Stimulated activated memory B cell treated with anti-CD40 and anti-IgM and Interleukin-4, amounts not matched to agents 10 μg/mL and 1 μg/mL and 100 μg/mL, for 72 hours (primary cell): ENCODE measurements at regions not wholly inside any gene's neighbourhood (a gene's known extent, or its start where the extent isn't known, plus 50 kb on each side); places are given as distances from the start of the nearest gene placed in this dataset.

Experiments used
- ATAC-seq: fragments of 150-1000 bp; cut with Tn5 transposase; 2 replicates; pipeline ENCODE4 v1.10.0; 2021
- H3K27ac Mint-ChIP-seq: one replicate; pipeline ENCODE4 v1.8.0; 2022; ENCODE audit warnings: mild to moderate bottlenecking, mixed read lengths
- H3K27me3 Mint-ChIP-seq: one replicate; pipeline ENCODE4 v1.8.0; 2022; ENCODE audit warnings: mixed read lengths
- H3K36me3 Mint-ChIP-seq: one replicate; pipeline ENCODE4 v1.8.0; 2022; ENCODE audit warnings: mixed read lengths
- H3K4me1 Mint-ChIP-seq: one replicate; pipeline ENCODE4 v1.8.0; 2022; ENCODE audit warnings: mixed read lengths
- H3K4me3 Mint-ChIP-seq: one replicate; pipeline ENCODE4 v1.8.0; 2022; ENCODE audit warnings: mild to moderate bottlenecking, moderate library complexity, mixed read lengths
- H3K9me3 Mint-ChIP-seq: one replicate; pipeline ENCODE4 v1.8.0; 2022; ENCODE audit warnings: mixed read lengths

GRCh38 chr2:118225666-118226065 lies 137.4 kb downstream of the INSIG2 start:
- Mint-ChIP-seq H3K27ac (no peak overlapping the region), H3K27me3 (peaks cover 62% of the 10 kb centered on the region), H3K4me3 (no peak overlapping the region), H3K36me3 (no peaks in the 10 kb centered on the region), H3K4me1 (peaks cover 29% of the 10 kb centered on the region), H3K9me3 (no peaks in the 10 kb centered on the region)
- no peak for ATAC-seq

DNA sequence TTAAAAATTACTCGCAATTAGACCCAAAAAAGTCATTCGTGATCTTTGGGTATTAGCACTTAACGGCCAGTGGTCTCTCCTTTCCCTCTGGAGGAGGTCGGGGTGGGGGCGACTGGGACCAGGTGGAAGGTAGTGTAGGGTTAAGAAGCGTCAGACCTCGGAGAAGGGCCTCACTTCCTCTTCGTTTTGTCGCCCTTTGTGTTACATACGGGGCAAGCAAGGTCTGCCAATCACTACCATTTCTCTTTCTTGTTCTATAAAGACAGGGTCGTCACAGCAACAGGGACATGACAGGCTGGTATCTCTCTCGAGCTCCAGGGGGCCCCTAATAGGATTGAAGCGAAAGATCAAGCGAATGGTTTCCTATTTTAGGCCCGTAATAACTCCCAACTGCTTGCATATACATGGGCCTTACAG lies 136.6 kb downstream of the INSIG2 start:
- Mint-ChIP-seq H3K27me3 (peaks cover 64% of the 10 kb centered on the region), H3K4me3 (peak overlapping the region; percentile 65), H3K4me1 (peaks cover 29% of the 10 kb centered on the region), H3K9me3 (no peaks in the 10 kb centered on the region), H3K36me3 (no peaks in the 10 kb centered on the region), H3K27ac (no peak overlapping the region)
- peak; percentile 47 for ATAC-seq

GRCh38 chr2:118223992-118224894 lies 136.0 kb downstream of the INSIG2 start:
- Mint-ChIP-seq H3K27me3 (peaks cover 71% of the 10 kb centered on the region), H3K36me3 (no peaks in the 10 kb centered on the region), H3K4me3 (peak overlapping the region; percentile 86), H3K4me1 (peaks cover 29% of the 10 kb centered on the region), H3K27ac (peak overlapping the region; percentile 85), H3K9me3 (no peaks in the 10 kb centered on the region)
- peak; percentile 74 for ATAC-seq

DNA sequence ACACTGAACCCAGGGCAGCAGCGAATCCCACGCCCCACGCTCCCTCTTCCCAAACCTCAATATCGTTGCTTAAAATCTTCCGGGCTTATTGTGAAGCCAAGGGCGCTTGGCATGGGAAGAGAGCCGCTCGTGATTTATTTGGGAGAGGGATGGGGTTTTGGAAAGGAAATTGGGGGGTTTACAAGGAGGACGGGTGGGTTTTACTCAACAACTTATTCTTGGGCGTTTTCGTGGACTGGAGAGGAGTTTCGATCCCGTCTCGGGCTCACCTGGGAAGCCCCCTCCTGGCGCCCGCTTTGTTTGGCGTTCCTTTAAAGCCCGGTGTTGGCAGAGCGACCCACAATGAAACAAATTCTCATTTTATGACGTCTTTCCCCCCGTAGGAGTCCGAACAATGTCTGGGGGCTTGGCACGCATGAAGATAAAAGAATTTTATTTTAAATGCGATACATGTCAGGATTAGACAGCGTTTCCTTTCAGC lies 135.3 kb downstream of the INSIG2 start:
- no peak for ATAC-seq
- Mint-ChIP-seq H3K27ac (peak overlapping the region; percentile 85), H3K4me3 (peak overlapping the region; percentile 86), H3K4me1 (peaks cover 29% of the 10 kb centered on the region), H3K9me3 (no peaks in the 10 kb centered on the region), H3K36me3 (no peaks in the 10 kb centered on the region), H3K27me3 (peaks cover 72% of the 10 kb centered on the region)

GRCh38 chr2:118222672-118223421 lies 134.6 kb downstream of the INSIG2 start:
- no peaks in the 10 kb centered on the region for H3K36me3 Mint-ChIP-seq
- no peak overlapping the region for H3K27ac Mint-ChIP-seq
- ATAC-seq = no peak
- H3K4me3 Mint-ChIP-seq = peak overlapping the region; percentile 86
- H3K27me3 Mint-ChIP-seq = peaks cover 72% of the 10 kb centered on the region
- peaks cover 29% of the 10 kb centered on the region for H3K4me1 Mint-ChIP-seq
- H3K9me3 Mint-ChIP-seq = no peaks in the 10 kb centered on the region

DNA sequence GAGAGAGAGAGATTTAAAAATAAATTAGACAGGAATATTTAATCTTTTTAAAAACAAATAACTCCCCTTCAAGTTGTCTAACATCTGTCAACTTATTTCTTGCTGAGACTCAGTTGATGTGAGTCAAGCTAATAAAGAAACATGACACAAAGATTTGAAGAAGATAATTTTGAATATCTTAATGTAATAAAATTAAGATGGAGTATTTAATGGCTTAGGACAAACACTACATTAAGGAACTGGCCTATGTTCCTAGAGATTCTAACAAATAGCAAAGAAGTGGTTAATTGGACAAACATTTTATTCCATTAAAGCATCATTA lies 134.0 kb downstream of the INSIG2 start:
- Mint-ChIP-seq H3K4me3 (no peak overlapping the region), H3K36me3 (no peaks in the 10 kb centered on the region), H3K27ac (no peak overlapping the region), H3K27me3 (peaks cover 72% of the 10 kb centered on the region), H3K9me3 (no peaks in the 10 kb centered on the region), H3K4me1 (peaks cover 29% of the 10 kb centered on the region)
- ATAC-seq = no peak

DNA sequence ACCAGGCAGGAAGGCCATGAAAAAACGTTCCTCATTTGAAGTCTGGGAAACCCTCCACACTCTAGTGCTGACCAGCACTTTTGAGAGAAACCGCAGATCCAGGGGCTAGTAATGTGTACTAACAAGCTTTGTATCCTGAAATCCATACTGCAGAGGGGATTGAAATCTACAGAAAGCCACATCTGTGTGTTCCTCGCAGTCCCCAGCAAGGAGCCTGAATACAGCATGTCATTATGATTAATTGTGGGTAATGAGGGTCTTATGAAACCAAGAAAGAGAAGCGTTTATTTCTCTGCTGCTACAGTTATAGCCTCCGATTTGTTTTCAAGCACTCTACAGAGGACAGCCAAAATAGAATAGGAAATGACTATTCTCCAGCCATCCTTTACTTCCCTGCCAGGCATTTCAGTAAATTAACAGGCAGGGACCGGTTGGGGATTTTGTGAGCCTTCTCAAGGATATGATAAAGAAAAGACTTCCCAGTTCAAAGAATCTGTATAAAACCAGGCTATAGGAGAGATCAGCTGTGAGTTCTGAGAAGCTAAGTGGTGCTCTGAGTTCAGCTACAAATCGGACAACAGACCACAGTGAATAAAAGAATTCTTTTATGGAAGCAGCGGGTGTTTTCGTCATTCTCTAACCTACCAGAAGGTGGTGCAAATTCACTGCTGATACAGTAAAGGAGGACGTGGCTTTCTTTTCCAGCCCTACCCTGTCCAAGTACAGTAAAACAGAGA lies 133.4 kb downstream of the INSIG2 start:
- Mint-ChIP-seq H3K4me3 (no peak overlapping the region), H3K27me3 (peaks cover 67% of the 10 kb centered on the region), H3K9me3 (no peaks in the 10 kb centered on the region), H3K36me3 (no peaks in the 10 kb centered on the region), H3K27ac (no peak overlapping the region), H3K4me1 (peaks cover 29% of the 10 kb centered on the region)
- peak; percentile 67 for ATAC-seq

DNA sequence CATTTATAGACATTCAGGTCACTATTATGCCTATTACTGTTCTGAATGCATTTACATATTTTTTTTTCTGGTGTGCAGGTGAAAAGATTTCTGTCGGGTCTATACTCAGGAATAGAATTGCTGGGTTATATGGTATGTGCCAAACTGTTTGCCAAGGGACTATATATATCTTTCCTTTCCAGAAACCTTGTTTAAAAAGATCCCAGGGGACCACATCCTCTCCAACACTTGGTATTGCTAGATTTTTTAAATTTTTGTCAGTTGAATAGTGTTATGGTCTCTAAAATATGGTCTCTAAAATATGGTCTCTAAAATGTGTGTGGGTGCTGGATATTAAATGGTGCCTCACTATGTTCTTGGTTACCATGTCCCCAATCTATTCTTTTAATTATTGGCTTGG lies 131.3 kb downstream of the INSIG2 start:
- Mint-ChIP-seq H3K27me3 (peaks cover 55% of the 10 kb centered on the region), H3K4me3 (no peak overlapping the region), H3K4me1 (peaks cover 19% of the 10 kb centered on the region), H3K36me3 (no peaks in the 10 kb centered on the region), H3K27ac (no peak overlapping the region), H3K9me3 (no peaks in the 10 kb centered on the region)
- ATAC-seq = no peak

- Mint-ChIP-seq H3K4me3 (no peak overlapping the region), H3K4me1 (no peaks in the 10 kb centered on the region), H3K36me3 (no peaks in the 10 kb centered on the region), H3K27me3 (peaks cover 56% of the 10 kb centered on the region), H3K9me3 (no peaks in the 10 kb centered on the region), H3K27ac (no peak overlapping the region)
- no peak for ATAC-seq
Measured at GRCh38 chr2:118216224-118216623, 128.0 kb downstream of the INSIG2 start.

- Mint-ChIP-seq H3K4me1 (no peaks in the 10 kb centered on the region), H3K27me3 (peaks cover 74% of the 10 kb centered on the region), H3K27ac (no peak overlapping the region), H3K4me3 (no peak overlapping the region), H3K36me3 (no peaks in the 10 kb centered on the region), H3K9me3 (no peaks in the 10 kb centered on the region)
- no peak for ATAC-seq
Measured at GRCh38 chr2:118209727-118210126, 121.5 kb downstream of the INSIG2 start.

- Mint-ChIP-seq H3K36me3 (no peaks in the 10 kb centered on the region), H3K9me3 (no peaks in the 10 kb centered on the region), H3K4me3 (no peak overlapping the region), H3K27me3 (peaks cover 72% of the 10 kb centered on the region), H3K4me1 (peaks cover 4% of the 10 kb centered on the region), H3K27ac (no peak overlapping the region)
- ATAC-seq = no peak
Measured at GRCh38 chr2:118207889-118208288, 119.6 kb downstream of the INSIG2 start.

DNA sequence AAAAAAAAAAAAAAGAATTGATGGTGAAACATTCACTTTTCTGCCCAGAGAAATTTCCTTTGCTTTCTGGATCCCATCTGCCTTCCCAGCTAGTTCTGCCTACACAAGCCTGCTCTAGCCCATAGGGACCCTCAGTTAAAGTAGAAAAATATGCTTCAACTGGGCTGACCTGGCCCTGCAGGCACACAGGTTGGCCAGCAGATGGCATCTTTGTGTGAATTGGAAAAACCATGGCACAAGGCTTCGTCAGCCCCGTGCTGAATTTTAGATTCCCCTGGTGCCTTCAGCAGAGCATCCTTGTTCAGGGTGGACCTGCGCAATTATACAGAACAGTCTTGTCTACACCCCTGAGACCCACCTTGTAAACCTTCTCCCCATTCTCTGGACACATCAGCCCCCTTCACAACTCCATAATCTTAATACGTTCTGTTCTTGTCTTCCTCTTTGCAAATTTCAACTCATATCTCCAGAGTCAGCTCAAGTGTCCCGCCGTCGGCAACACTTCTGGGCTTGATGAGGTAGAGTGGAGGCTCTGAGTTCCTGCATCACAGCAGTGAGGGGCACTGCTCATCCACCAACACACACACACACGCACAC lies 114.5 kb downstream of the INSIG2 start:
- Mint-ChIP-seq H3K4me1 (peaks cover 6% of the 10 kb centered on the region), H3K9me3 (no peaks in the 10 kb centered on the region), H3K4me3 (no peak overlapping the region), H3K27ac (no peak overlapping the region), H3K27me3 (peaks cover 34% of the 10 kb centered on the region), H3K36me3 (no peaks in the 10 kb centered on the region)
- peak; percentile 69 for ATAC-seq

DNA sequence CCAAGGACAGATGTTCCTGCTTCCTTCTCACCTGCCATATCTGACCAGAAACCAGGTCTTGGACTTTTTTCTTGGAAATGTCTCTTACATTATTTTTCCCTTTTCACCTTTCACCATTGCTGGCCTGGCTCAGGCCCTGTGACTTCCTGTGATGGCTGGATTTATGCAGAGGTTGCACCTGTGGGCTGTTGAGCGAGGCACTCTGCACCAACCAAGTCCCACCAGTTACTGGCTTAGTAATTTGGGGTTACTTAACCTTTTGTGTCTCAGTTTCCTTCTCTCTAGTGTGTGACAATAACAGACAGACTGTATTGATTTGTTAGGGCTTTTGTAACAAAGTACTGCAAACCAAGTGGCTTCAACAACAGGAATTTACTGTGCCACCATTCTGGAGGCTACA lies 110.0 kb downstream of the INSIG2 start:
- no peaks in the 10 kb centered on the region for H3K36me3 Mint-ChIP-seq
- no peak for ATAC-seq
- H3K27ac Mint-ChIP-seq = no peak overlapping the region
- no peaks in the 10 kb centered on the region for H3K9me3 Mint-ChIP-seq
- H3K27me3 Mint-ChIP-seq = peaks cover under 1% of the 10 kb centered on the region
- H3K4me1 Mint-ChIP-seq = peaks cover 6% of the 10 kb centered on the region
- no peak overlapping the region for H3K4me3 Mint-ChIP-seq

GRCh38 chr2:118197011-118197675 lies 108.9 kb downstream of the INSIG2 start:
- no peaks in the 10 kb centered on the region for H3K4me1 Mint-ChIP-seq
- no peak overlapping the region for H3K4me3 Mint-ChIP-seq
- H3K9me3 Mint-ChIP-seq = no peaks in the 10 kb centered on the region
- peak; percentile 53 for ATAC-seq
- no peaks in the 10 kb centered on the region for H3K36me3 Mint-ChIP-seq
- no peak overlapping the region for H3K27ac Mint-ChIP-seq
- no peaks in the 10 kb centered on the region for H3K27me3 Mint-ChIP-seq
